CD14-positive monocyte (primary cell): ENCODE measurements at regions not wholly inside any gene's neighbourhood (a gene's known extent, or its start where the extent isn't known, plus 50 kb on each side); places are given as distances from the start of the nearest gene placed in this dataset.

Experiments
- DNase-seq, 3 donors: peaks; one replicate each; pipeline ENCODE4 v3.0.0-alpha.2; 2011 to 2022
- H2AFZ ChIP-seq: 2 replicates; pipeline ENCODE4 v1.6.0; 2012; ENCODE audit warnings: mild to moderate bottlenecking, low read depth, low read length, inconsistent platforms; ENCODE audit not compliant: insufficient read depth, poor library complexity, severe bottlenecking
- H3K27ac ChIP-seq, 2 donors: 1 replicate in 1 of 2; 2 replicates in 1 of 2; pipeline ENCODE4 v1.5.1; 2012 to 2013; ENCODE audit warnings: low read length in 2 of 2, control low read depth in 1 of 2, inconsistent platforms in 1 of 2, low read depth in 1 of 2, mild to moderate bottlenecking in 1 of 2
- H3K27me3 ChIP-seq, 2 donors: one replicate each; pipeline versions ENCODE4 v1.6.0 to v1.6.1; 2011 to 2013; ENCODE audit warnings: low read length in 2 of 2; ENCODE audit not compliant: control insufficient read depth in 2 of 2, insufficient read depth in 2 of 2
- H3K36me3 ChIP-seq, 2 donors: replicated peaks in 1 of 2; 1 replicate in 1 of 2; 2 replicates in 1 of 2; pipeline versions ENCODE4 v1.5.1 to v1.6.1; 2012 to 2013; ENCODE audit warnings: low read length in 2 of 2, control low read depth in 1 of 2, inconsistent platforms in 1 of 2, mild to moderate bottlenecking in 1 of 2; ENCODE audit not compliant: insufficient read depth in 2 of 2, control insufficient read depth in 1 of 2
- H3K4me1 ChIP-seq, 2 donors: 1 replicate in 1 of 2; 2 replicates in 1 of 2; pipeline versions ENCODE4 v1.5.1 to v1.6.1; 2012 to 2013; ENCODE audit warnings: low read length in 2 of 2, control low read depth in 1 of 2, inconsistent platforms in 1 of 2, mild to moderate bottlenecking in 1 of 2, moderate library complexity in 1 of 2; ENCODE audit not compliant: insufficient read depth in 2 of 2, control insufficient read depth in 1 of 2
- H3K4me2 ChIP-seq: replicated peaks from 2 replicates; pipeline ENCODE3; 2012; ENCODE audit warnings: low read length, moderate library complexity, mild to moderate bottlenecking; ENCODE audit not compliant: poor library complexity, severe bottlenecking; ENCODE audit errors: extremely low read depth
- H3K4me3 ChIP-seq, 3 experiments: fragments of 200-600 bp in 1 of 3; sonication (generic) in 1 of 3; replicated peaks in 1 of 3; 1 replicate in 2 of 3; 2 replicates in 1 of 3; pipeline ENCODE4 v1.5.1; 2011 to 2013; ENCODE audit warnings: low read length in 3 of 3, mild to moderate bottlenecking in 3 of 3, control low read depth in 2 of 3, low read depth in 2 of 3, inconsistent platforms in 1 of 3, moderate library complexity in 1 of 3
- H3K79me2 ChIP-seq: 2 replicates; pipeline ENCODE4 v1.6.0; 2012; ENCODE audit warnings: mild to moderate bottlenecking, control low read depth, inconsistent platforms, low read length, moderate library complexity; ENCODE audit not compliant: insufficient read depth
- H3K9ac ChIP-seq: 2 replicates; pipeline ENCODE4 v1.6.0; 2017; ENCODE audit warnings: low read length, mild to moderate bottlenecking; ENCODE audit not compliant: insufficient read depth, poor library complexity, severe bottlenecking
- H3K9me3 ChIP-seq, 2 donors: replicated peaks in 1 of 2; 1 replicate in 1 of 2; 2 replicates in 1 of 2; pipeline versions ENCODE4 v1.5.1 to v1.6.1; 2012 to 2013; ENCODE audit warnings: low read length in 2 of 2, control low read depth in 1 of 2; ENCODE audit not compliant: control insufficient read depth in 1 of 2, insufficient read depth in 1 of 2
- H4K20me1 ChIP-seq: 2 replicates; pipeline ENCODE4 v1.6.0; 2012; ENCODE audit warnings: mild to moderate bottlenecking, low read length, control low read depth, moderate library complexity; ENCODE audit not compliant: insufficient read depth
- H3K27ac Mint-ChIP-seq, 7 donors: one replicate each; pipeline ENCODE4 v1.8.0; 2020; ENCODE audit warnings: mild to moderate bottlenecking in 7 of 7, mixed read lengths in 7 of 7, moderate library complexity in 6 of 7, inconsistent platforms in 2 of 7
- H3K27me3 Mint-ChIP-seq, 3 donors: one replicate each; pipeline ENCODE4 v1.8.0; 2021 to 2022; ENCODE audit warnings: low read depth in 3 of 3, mild to moderate bottlenecking in 3 of 3, mixed read lengths in 3 of 3, moderate library complexity in 3 of 3, inconsistent platforms in 1 of 3
- H3K36me3 Mint-ChIP-seq, 2 donors: one replicate each; pipeline ENCODE4 v1.8.0; 2020; ENCODE audit warnings: mixed read lengths in 2 of 2, inconsistent platforms in 1 of 2, mild to moderate bottlenecking in 1 of 2
- H3K4me1 Mint-ChIP-seq: one replicate; pipeline ENCODE4 v1.8.0; 2020; ENCODE audit warnings: mild to moderate bottlenecking, mixed read lengths
- H3K4me3 Mint-ChIP-seq, 2 donors: one replicate each; pipeline ENCODE4 v1.8.0; 2020; ENCODE audit warnings: mild to moderate bottlenecking in 2 of 2, mixed read lengths in 2 of 2, moderate library complexity in 1 of 2
- H3K9me3 Mint-ChIP-seq, 7 donors: one replicate each; pipeline ENCODE4 v1.8.0; 2020 to 2022; ENCODE audit warnings: mixed read lengths in 7 of 7, mild to moderate bottlenecking in 6 of 7, moderate library complexity in 6 of 7, inconsistent platforms in 2 of 7
- WGBS: methylation state at CpG from one replicate; pipeline ENCODE4 v1.1.5; 2013; ENCODE audit warnings: missing lambda C conversion rate; ENCODE audit not compliant: insufficient coverage; 5-methylcytosine and 5-hydroxymethylcytosine counted together
- intact Hi-C, 2 donors: fragments of 100-400 bp; cut with micrococcal nuclease; formaldehyde crosslinking; loops; one replicate each; pipeline versions ENCODE4 v1.15.0 to v1.15.1; 2023
- TF ChIP-seq, protein P1 (sequence below): fragments of 200-600 bp; IDR thresholded peaks from one replicate; pipeline ENCODE4 v1.8.0; 2022; ENCODE audit warnings: antibody characterized with exemption, mild to moderate bottlenecking

GRCh38 chr15:25171111-25171811 lies 216.5 kb downstream of the SNRPN start:
- H3K36me3 Mint-ChIP-seq: no peaks in the 10 kb centered on the region
- H3K4me2 ChIP-seq: no peak overlapping the region
- no peak overlapping the region for H3K27ac ChIP-seq
- 82% methylated on average over 8 of the region's 10 CpGs for WGBS
- no peaks in the 10 kb centered on the region for H3K4me1 Mint-ChIP-seq
- intact Hi-C loops: no loop called here
- H3K4me1 ChIP-seq: no peaks in the 10 kb centered on the region
- peaks cover 74 to 79% of the 10 kb centered on the region in 2 donors for H3K9me3 ChIP-seq
- H3K27ac Mint-ChIP-seq: no peak overlapping the region
- H3K27me3 ChIP-seq: no peaks in the 10 kb centered on the region
- H3K27me3 Mint-ChIP-seq: peaks cover 0 to 2% (median 1%) of the 10 kb centered on the region in 3 donors
- TF ChIP-seq, protein P1, sequence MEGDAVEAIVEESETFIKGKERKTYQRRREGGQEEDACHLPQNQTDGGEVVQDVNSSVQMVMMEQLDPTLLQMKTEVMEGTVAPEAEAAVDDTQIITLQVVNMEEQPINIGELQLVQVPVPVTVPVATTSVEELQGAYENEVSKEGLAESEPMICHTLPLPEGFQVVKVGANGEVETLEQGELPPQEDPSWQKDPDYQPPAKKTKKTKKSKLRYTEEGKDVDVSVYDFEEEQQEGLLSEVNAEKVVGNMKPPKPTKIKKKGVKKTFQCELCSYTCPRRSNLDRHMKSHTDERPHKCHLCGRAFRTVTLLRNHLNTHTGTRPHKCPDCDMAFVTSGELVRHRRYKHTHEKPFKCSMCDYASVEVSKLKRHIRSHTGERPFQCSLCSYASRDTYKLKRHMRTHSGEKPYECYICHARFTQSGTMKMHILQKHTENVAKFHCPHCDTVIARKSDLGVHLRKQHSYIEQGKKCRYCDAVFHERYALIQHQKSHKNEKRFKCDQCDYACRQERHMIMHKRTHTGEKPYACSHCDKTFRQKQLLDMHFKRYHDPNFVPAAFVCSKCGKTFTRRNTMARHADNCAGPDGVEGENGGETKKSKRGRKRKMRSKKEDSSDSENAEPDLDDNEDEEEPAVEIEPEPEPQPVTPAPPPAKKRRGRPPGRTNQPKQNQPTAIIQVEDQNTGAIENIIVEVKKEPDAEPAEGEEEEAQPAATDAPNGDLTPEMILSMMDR: no peak
- H2AFZ ChIP-seq: no peak overlapping the region
- no peak overlapping the region for H3K9ac ChIP-seq
- H3K9me3 Mint-ChIP-seq: peaks cover 29 to 77% (median 72%) of the 10 kb centered on the region in 7 donors
- peak in 1 of 3 donors; percentile 1 for DNase-seq
- H3K4me3 Mint-ChIP-seq: no peak overlapping the region
- H3K79me2 ChIP-seq: no peaks in the 10 kb centered on the region
- H3K36me3 ChIP-seq: no peaks in the 10 kb centered on the region
- no peak overlapping the region for H3K4me3 ChIP-seq
- H4K20me1 ChIP-seq: no peaks in the 10 kb centered on the region

GRCh38 chr15:25171856-25172687 lies 217.3 kb downstream of the SNRPN start:
- peak in 1 of 3 donors; percentile 1 for DNase-seq
- no peaks in the 10 kb centered on the region for H4K20me1 ChIP-seq
- no peak overlapping the region for H3K27ac ChIP-seq
- no peaks in the 10 kb centered on the region for H3K27me3 ChIP-seq
- no peaks in the 10 kb centered on the region for H3K79me2 ChIP-seq
- 97% methylated on average over 9 of the region's 9 CpGs for WGBS
- no peak overlapping the region for H3K4me3 Mint-ChIP-seq
- no peaks in the 10 kb centered on the region for H3K36me3 ChIP-seq
- TF ChIP-seq, protein P1: no peak
- H3K9me3 ChIP-seq: peaks cover 78 to 81% of the 10 kb centered on the region in 2 donors
- intact Hi-C loops: no loop called here
- no peaks in the 10 kb centered on the region for H3K4me1 Mint-ChIP-seq
- H3K4me1 ChIP-seq: no peaks in the 10 kb centered on the region
- peaks cover 0 to 3% (median 1%) of the 10 kb centered on the region in 3 donors for H3K27me3 Mint-ChIP-seq
- no peak overlapping the region for H3K4me3 ChIP-seq
- no peak overlapping the region for H3K27ac Mint-ChIP-seq
- no peak overlapping the region for H2AFZ ChIP-seq
- no peak overlapping the region for H3K9ac ChIP-seq
- no peaks in the 10 kb centered on the region for H3K36me3 Mint-ChIP-seq
- H3K9me3 Mint-ChIP-seq: peaks cover 37 to 81% (median 77%) of the 10 kb centered on the region in 7 donors
- H3K4me2 ChIP-seq: no peak overlapping the region
